NOMO-1 treated with dmso at 0.1 percent for 144 hours (cell line): ENCODE measurements at regions not wholly inside any gene's neighbourhood (a gene's known extent, or its start where the extent isn't known, plus 50 kb on each side); places are given as distances from the start of the nearest gene placed in this dataset.

Experiments used
- DNase-seq: peaks from one replicate; lab custom pipeline; 2025; ENCODE audit not compliant: unreplicated experiment; lab: John Stamatoyannopoulos, UW

- no peak for DNase-seq
Observed at GRCh38 chr6:6704103-6705060, 115.9 kb downstream of the LY86 start.

GRCh38 chr6:6705061-6705425 lies 116.5 kb downstream of the LY86 start:
- no peak for DNase-seq

GRCh38 chr6:6705915-6706675 lies 117.6 kb downstream of the LY86 start:
- no peak for DNase-seq

- DNase-seq, result peak; percentile 62
Observed at GRCh38 chr6:6707143-6707542, 118.6 kb downstream of the LY86 start.

- DNase-seq, result no peak
Observed at GRCh38 chr6:6709106-6709505, 120.6 kb downstream of the LY86 start.

- no peak for DNase-seq
Observed at GRCh38 chr6:6711031-6711785, 122.7 kb downstream of the LY86 start.

GRCh38 chr6:6711832-6712448 lies 123.4 kb downstream of the LY86 start:
- peak; percentile 75 for DNase-seq

GRCh38 chr6:6712449-6713403 lies 124.2 kb downstream of the LY86 start:
- peak; percentile 96 for DNase-seq

GRCh38 chr6:6713657-6714056 lies 125.1 kb downstream of the LY86 start:
- no peak for DNase-seq

GRCh38 chr6:6714118-6714897 lies 125.8 kb downstream of the LY86 start:
- DNase-seq, result no peak

GRCh38 chr6:6714953-6715352 lies 126.4 kb downstream of the LY86 start:
- no peak for DNase-seq

- DNase-seq, result no peak
Observed at GRCh38 chr6:6715465-6715864, 126.9 kb downstream of the LY86 start.

- no peak for DNase-seq
Observed at GRCh38 chr6:6716998-6717763, 128.7 kb downstream of the LY86 start.

GRCh38 chr6:6717953-6718352 lies 129.4 kb downstream of the LY86 start:
- peak; percentile 19 for DNase-seq

- DNase-seq, result no peak
Observed at GRCh38 chr6:6721606-6722005, 133.1 kb downstream of the LY86 start.

GRCh38 chr6:6722195-6722594 lies 133.7 kb downstream of the LY86 start:
- DNase-seq, result no peak

GRCh38 chr6:6723361-6723760 lies 134.8 kb downstream of the LY86 start:
- peak; percentile 31 for DNase-seq

- peak; percentile 41 for DNase-seq
Observed at GRCh38 chr6:6723921-6724538, 135.5 kb downstream of the LY86 start.
